ENCODE measurements at regions not wholly inside any gene's neighbourhood (a gene's known extent, or its start where the extent isn't known, plus 50 kb on each side); places are given as distances from the start of the nearest gene placed in this dataset.

DNA sequence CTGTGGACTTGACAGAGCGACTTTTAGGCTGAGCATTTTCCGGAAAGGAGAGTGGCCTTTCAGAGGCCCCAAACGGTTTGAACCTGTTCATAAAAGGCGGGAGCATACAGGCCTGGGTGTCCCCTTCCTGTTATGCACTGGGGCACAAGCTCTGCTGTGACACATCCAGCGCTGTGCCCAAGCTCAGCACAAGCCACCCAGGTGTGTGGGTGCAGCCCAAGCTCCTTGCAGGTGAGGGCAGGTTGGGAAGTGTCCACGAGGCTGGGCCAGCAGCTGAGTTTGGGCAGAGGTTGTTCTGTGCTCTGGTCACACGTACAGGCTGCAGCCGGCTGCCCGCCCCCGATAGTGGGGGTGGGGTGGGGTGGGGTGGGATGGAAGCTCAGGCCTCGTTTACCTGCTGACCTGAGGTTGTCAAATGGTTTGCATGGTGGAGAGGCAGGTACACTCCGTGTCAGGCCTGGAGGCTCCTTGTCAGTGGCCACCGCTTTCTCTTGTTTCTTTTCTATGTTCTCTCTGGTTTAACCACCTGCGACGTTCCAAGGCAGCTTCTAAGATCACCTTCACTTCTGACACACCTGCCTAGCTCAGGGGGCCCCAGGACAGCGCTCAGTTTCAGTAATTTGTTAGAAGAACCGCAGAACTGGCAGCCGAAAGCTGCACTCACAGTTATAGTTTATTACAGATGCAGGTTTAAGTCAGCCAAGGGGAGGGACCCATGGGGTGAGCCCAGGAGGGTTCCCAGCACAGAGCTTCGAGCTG, 194.7 kb upstream of the CIBAR2 start:
- H3K27ac ChIP-seq = no peak overlapping the region
- no peak for ATAC-seq (replicated peaks in 6 of 8)
- WGBS, 10 experiments = 0 to 84% (median 68%) methylated on average over 1 to 9 of the region's 19 CpGs; no CpG with 5 or more reads in 6 of the 10 experiments

DNA sequence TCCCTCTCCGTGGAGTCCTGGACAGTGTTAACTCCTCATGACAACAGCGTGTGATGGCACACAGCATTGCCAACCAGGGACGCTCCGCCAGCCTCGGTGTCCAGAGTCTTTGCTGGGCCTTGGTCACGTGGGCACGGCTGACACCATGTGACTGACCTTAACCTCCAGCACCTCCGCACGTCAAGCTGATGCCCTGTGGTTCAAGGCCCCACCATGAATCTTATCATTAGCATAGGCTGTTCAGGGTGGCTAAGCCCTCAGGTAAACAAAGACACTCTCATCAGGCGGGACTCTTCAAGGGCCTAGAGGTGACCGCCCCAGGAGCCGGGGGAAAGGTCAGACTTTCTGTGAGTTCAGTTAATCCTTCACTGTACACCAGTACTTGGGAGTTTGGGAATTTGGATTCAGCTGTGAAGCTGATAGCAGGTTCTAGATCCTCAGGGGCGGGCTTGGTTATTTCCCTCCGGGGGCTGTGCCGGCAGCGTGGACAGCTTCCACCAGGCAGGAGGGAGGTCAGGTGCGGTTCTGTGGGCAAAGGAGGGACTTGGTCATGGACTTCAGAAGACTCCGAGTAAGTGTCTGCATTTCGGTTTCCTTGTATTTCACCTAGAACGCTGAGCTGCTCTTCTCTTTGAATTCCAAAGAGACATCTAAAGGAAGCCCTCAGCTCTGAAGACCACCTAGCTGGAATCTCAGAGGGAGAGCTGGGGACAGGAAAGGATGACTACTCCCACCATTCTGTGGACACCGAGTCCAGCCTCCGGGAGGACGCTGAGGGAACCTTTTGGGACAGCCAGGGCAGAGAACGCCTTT, 195.5 kb upstream of the CIBAR2 start:
- Histone ChIP-seq H3K4me1 (replicated peaks in 1 of 2) (peaks cover 68% of the 10 kb centered on the region in 2 donors), H3K4me3 (no peak overlapping the region), H3K27ac (no peak overlapping the region)
- in situ Hi-C loops (cut with MboI; ENCODE audit: low pct_unique_long_range_greater_than_20kb in 2 of 9, low sequenced_read_pairs in 9 of 9, unreplicated experiment in 9 of 9) = no loop called here
- WGBS, 10 experiments = 73 to 98% (median 93%) methylated on average over 2 to 8 of the region's 24 CpGs; no CpG with 5 or more reads in 1 of the 10 experiments
- ATAC-seq (replicated peaks in 6 of 8) = no peak

More for the DNA sequence above, 194.7 kb upstream of the CIBAR2 start:
- Histone ChIP-seq H3K4me3 (no peak overlapping the region), H3K4me1 (replicated peaks in 1 of 2) (peaks cover 68% of the 10 kb centered on the region in 2 donors)
- in situ Hi-C loops (cut with MboI; ENCODE audit: low pct_unique_long_range_greater_than_20kb in 2 of 9, low sequenced_read_pairs in 9 of 9, unreplicated experiment in 9 of 9) = no loop called here

DNA sequence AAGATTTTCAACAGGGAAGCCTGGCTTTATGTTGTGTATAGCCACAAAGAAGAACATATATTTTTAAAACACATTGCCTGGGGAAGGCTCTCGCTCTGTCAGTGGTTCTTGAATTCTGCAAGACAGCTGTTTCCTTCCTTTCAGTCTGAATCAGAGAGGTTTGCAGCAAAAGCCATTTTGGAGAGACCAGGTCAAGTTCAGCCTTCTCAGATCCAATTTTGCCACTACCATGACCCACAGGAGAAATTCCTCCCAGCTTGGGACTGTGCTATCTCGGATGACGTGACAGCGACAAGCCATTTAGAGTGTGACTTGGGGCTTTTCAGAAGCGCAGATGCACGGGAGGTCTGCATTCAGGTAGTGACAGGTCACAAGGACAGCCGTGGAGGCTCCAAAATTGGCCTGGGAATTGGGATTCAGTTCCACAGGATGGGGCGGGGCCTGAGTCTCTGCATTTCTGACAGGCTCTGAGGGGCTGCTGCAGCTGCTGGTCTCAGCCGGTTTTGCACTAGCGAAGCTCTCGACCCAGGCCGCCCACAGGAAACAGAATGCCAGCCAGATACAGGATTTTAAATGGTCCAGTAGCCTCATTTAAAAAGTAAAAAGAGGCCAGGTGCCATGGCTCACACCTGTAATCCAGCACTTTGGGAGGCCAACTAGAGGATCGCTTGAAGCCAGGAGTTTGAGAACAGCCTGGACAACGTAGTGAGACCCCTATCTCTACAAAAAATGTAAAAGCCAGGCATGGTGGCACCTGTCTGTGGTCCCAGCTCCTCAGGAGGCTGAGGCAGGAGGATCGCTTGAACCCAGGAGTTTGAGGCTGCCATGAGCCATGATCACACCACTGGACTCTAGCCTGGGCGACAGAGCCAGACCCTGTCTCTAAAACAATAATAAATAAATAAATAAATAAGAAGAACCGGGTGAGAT, 196.6 kb upstream of the CIBAR2 start:
- WGBS, 10 experiments = 77 to 100% (median 88%) methylated on average over 1 to 13 of the region's 17 CpGs; no CpG with 5 or more reads in 1 of the 10 experiments
- ATAC-seq (replicated peaks in 6 of 8) = no peak

DNA sequence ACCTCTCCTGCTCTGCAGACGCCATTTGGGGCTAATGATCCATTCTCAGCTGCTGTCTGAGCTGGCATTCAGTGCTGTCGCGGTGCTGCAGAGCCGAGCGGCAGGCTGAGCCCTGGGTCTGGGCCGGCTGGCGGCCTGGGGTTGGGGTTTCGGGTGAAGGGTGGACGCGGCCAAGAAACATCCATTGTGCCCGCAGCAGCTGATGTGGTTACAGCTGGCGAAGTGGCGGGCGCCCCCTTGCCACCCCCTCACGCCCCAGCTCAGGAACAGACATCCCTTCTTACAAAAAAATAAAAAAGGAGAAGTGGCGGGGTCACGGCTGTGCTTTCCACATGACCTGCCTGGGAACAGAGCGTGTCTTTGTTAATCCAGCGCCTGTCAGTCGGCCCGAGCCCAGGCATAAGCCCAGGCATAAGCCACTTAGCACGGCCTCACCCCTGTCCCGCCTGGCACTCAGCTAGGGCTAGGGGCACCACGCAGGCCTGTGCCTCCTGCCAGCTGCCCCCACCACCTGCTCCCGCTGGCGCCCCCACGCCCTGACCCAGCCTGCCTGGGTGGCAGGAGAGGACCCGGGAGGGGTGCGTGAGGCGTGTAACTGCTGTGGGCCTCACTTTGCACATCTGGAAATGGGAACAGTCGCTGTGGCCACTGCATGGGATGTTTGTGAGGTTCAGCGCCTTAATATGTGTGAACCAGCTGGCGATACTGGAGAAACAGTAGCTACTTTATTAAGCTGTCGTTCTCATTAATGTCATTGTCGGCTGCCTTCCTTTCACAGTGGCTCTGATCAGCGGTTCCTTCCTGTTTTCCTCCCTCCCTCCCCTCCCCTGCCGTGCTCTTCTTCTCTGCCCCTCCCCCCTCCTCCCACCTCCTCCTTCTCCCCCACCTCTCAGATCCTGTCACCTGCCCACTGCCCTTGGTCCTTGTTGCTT, 197.7 kb upstream of the CIBAR2 start:
- WGBS, 10 experiments = 0 to 80% (median 32%) methylated on average over 1 to 9 of the region's 37 CpGs; no CpG with 5 or more reads in 5 of the 10 experiments
- no peak overlapping the region for H3K4me3 ChIP-seq
- H3K4me1 ChIP-seq (replicated peaks in 1 of 2) = peaks cover 77 to 78% of the 10 kb centered on the region in 2 donors
- H3K27ac ChIP-seq = peak overlapping the region; percentile 10 to 51
- in situ Hi-C loops (cut with MboI; ENCODE audit: low pct_unique_long_range_greater_than_20kb in 2 of 9, low sequenced_read_pairs in 9 of 9, unreplicated experiment in 9 of 9) = no loop called here
- ATAC-seq (replicated peaks in 6 of 8) = peak in 6 of 8 experiments; percentile 11 to 42 (median 34)

More for the DNA sequence above, 196.6 kb upstream of the CIBAR2 start:
- Histone ChIP-seq H3K4me1 (replicated peaks in 1 of 2) (peaks cover 68% of the 10 kb centered on the region in 2 donors), H3K27ac (no peak overlapping the region), H3K4me3 (no peak overlapping the region)
- in situ Hi-C loops (cut with MboI; ENCODE audit: low pct_unique_long_range_greater_than_20kb in 2 of 9, low sequenced_read_pairs in 9 of 9, unreplicated experiment in 9 of 9) = no loop called here

DNA sequence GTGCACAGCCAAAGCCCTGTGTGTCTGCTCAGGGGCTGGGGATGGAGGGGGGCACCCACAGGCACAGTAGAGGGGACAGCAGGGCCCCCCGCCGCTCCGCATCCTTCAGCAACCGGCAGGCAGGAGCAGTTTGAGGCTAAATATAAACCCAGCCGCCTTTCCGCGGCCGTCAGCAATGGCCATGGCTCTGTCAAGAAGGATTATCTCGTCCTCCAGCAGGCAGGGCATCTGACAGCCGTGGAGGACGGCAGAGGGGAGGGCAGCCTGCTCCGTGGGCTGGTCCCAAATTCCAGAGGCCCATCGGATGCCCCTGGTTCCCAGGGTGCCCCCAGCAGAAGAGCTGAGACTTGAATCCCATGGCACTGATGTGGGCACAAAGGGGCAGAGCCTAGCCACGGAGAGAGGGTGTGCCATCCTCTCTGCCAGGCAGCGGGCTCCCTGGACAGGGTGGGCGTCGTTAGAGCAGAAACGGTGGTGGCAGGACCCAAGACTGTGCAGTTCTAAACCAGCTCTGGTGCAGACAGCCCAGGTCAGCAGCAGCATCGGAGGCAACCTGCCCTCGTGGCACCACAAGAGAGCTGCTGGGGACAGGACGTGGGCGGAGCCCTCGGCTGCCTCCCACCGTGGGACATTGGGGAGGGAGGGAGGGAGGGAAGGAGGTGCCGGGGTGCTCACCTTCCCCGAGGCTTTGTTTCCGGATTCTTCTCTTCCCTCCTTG, 198.8 kb upstream of the CIBAR2 start:
- Histone ChIP-seq H3K4me3 (no peak overlapping the region), H3K4me1 (replicated peaks in 1 of 2) (peaks cover 79 to 85% of the 10 kb centered on the region in 2 donors), H3K27ac (peak overlapping the region; percentile 10 to 41)
- peak in 5 of 8 experiments; percentile 5 to 21 (median 6) for ATAC-seq (replicated peaks in 6 of 8)
- in situ Hi-C loops (cut with MboI; ENCODE audit: low pct_unique_long_range_greater_than_20kb in 2 of 9, low sequenced_read_pairs in 9 of 9, unreplicated experiment in 9 of 9) = no loop called here
- WGBS, 10 experiments = 65% methylated on average over 4 of the region's 27 CpGs; no CpG with 5 or more reads in 9 of the 10 experiments

DNA sequence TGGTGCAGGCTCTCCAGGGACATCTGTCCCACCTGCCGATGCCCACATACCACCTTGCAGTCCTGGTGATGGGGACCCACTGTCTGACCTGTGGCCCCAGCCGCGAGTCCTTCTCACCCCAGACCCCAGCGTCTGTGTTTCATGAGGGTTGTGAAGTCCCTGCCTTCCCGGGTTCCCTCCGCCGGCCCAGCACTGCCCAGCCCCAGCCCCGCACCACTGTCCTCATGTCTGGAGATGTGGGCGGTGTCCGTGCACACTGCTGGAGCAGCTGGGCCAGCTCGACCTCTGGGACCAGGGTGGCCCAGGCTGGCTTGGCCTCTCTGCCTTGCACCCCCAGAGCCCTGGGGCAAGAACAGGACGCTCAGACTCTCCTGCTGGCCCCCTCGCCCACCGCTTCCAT, 199.5 kb upstream of the CIBAR2 start:
- WGBS, 10 experiments = 100% methylated on average over 1 of the region's 14 CpGs; no CpG with 5 or more reads in 9 of the 10 experiments
- Histone ChIP-seq H3K27ac (no peak overlapping the region), H3K4me3 (no peak overlapping the region), H3K4me1 (replicated peaks in 1 of 2) (peaks cover 78 to 85% of the 10 kb centered on the region in 2 donors)
- in situ Hi-C loops (cut with MboI; ENCODE audit: low pct_unique_long_range_greater_than_20kb in 2 of 9, low sequenced_read_pairs in 9 of 9, unreplicated experiment in 9 of 9) = no loop called here
- no peak for ATAC-seq (replicated peaks in 6 of 8)

DNA sequence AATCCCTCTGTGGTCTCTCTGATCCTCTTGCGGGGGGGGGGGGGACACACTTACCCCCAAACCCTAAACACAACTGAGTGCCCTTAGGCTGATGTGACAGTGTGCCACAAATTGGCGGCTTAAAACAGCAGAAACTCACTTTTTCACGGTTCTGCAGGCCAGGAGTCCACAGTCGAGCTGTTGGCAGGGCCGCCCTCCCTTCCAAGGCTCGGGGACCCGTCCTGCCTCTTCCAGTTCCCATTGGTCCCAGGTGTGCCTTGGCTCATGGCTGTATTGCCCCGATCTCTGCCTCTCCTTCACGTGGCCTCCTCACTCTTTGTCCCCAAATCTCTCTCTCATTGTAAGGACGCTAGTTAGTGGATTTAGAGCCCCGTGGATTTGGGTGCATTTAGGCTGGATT, 199.9 kb upstream of the CIBAR2 start:
- WGBS, 10 experiments = 60 to 100% (median 70%) methylated on average over 1 to 9 of the region's 11 CpGs; no CpG with 5 or more reads in 4 of the 10 experiments
- peaks cover 83 to 88% of the 10 kb centered on the region in 2 donors for H3K4me1 ChIP-seq (replicated peaks in 1 of 2)
- H3K4me3 ChIP-seq = no peak overlapping the region
- ATAC-seq (replicated peaks in 6 of 8) = no peak
- in situ Hi-C loops (cut with MboI; ENCODE audit: low pct_unique_long_range_greater_than_20kb in 2 of 9, low sequenced_read_pairs in 9 of 9, unreplicated experiment in 9 of 9) = no loop called here
- peak overlapping the region in 1 of 2 donors; percentile 76 for H3K27ac ChIP-seq

DNA sequence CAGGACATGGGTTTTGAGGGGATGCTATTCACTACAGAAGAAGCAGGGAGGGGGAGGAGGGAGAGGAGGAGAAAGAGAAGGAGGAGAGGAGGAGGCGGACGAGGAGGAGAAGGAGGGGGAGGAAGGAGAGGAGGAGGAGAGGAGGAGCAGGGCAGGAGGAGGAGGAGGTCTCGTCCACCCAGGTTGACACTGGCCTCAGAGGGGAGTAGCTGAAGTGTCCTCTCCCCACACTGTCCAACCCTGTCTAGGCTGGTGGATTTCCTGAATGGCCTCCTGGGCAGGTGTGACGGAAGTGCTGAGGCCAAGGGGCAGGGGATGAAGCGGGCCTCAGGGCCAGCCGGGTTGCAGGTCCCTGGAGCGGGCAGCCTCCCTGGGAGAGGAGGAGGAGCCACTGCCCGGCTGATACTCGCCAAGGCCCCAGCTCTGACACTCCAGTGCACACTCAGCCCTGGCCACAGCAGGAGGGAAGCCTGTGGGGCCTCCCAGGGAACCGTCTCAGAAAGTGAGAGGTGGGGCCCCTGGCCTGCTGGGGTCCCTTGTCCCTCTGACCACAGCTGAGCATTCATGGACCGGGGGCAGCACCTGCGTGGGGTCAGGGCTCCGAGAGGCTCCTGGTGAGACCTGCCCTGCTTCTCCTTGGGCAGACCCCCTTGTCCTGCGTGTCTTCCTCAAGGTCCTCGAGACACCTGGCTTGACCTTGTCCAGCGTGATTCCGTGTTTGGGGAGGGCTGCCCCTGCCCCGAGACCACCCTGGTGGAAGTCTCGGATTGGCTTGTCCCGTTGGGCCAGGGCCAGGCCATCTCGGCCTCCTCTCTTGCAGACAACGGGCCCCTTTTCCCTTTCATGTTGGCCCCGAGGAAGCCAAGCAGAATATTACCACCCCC, 200.6 kb upstream of the CIBAR2 start:
- WGBS, 10 experiments = 7 to 73% methylated on average over 3 of the region's 23 CpGs; no CpG with 5 or more reads in 8 of the 10 experiments
- no peak overlapping the region for H3K4me3 ChIP-seq
- H3K27ac ChIP-seq = peak overlapping the region; percentile 68 to 76
- peak in 6 of 8 experiments; percentile 13 to 51 (median 34) for ATAC-seq (replicated peaks in 6 of 8)
- in situ Hi-C loops (cut with MboI; ENCODE audit: low pct_unique_long_range_greater_than_20kb in 2 of 9, low sequenced_read_pairs in 9 of 9, unreplicated experiment in 9 of 9) = no loop called here
- H3K4me1 ChIP-seq (replicated peaks in 1 of 2) = peaks cover 85 to 88% of the 10 kb centered on the region in 2 donors

DNA sequence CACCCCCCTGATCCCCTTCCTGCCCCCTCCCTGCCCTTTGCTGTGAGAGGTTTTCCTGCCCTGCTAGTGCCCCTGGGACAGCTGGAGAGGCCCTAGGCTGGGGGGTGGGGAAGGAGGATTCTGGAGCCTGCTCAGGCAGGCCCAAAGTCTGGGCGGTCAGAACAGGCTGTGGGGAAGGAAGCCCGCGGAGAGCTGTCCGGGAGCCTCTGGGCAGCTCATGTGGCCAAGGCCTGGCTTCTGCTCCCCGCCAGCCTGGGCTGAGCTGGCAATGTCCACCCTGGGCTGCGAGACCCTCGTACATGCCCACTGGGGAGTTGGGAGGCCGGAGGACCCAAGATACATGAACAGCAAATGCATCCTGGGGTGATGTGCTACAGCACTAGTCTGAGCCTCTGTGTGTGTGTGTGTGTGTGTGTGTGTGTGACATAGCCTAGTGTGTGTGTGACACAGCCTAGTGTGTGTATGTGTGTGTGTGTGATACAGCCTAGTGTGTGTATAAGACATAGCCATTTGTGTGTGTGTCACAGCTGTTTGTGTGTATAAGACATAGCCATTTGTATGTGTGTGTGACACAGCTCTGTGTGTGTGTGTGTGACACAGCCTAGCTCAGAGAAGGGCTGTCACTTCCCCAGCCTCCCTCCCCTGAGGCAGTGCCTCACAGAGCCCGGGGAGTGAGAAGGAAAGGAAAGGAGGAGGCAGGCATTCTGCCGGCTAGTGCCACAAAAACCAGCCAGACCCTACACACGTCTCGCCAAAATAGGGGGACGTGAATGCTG, 201.4 kb upstream of the CIBAR2 start:
- peak in 7 of 8 experiments; percentile 37 to 72 (median 69) for ATAC-seq (replicated peaks in 6 of 8)
- no peak overlapping the region for H3K4me3 ChIP-seq
- in situ Hi-C loops (cut with MboI; ENCODE audit: low pct_unique_long_range_greater_than_20kb in 2 of 9, low sequenced_read_pairs in 9 of 9, unreplicated experiment in 9 of 9) = no loop called here
- WGBS, 10 experiments = 0 to 67% (median 35%) methylated on average over 1 to 4 of the region's 13 CpGs; no CpG with 5 or more reads in 6 of the 10 experiments
- peak overlapping the region; percentile 68 to 76 for H3K27ac ChIP-seq
- H3K4me1 ChIP-seq (replicated peaks in 1 of 2) = peaks cover 78 to 81% of the 10 kb centered on the region in 2 donors

DNA sequence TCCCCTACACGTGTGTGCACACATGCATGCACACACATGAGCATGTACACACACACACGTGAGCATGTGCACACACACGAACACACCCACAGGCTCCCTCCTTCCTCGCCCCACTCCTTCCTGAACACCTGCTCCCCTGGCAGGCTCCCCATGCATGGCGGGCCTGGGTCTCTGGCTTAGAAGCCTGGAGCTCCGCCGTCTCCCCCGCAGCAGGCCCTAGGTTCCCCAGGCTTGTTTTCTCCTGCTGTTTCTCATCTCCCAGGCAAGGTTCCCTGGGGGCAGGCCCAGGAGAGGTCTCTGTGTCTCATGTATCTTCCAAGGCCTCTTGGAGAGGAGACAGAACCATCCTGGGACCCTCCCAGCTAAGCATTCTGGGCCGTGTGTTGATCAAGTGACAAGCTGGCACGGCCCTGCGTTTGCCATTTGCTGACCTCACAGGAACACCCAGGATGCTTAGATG, 202.3 kb upstream of the CIBAR2 start:
- Histone ChIP-seq H3K4me3 (no peak overlapping the region), H3K27ac (peak overlapping the region; percentile 68 to 76), H3K4me1 (replicated peaks in 1 of 2) (peaks cover 72 to 73% of the 10 kb centered on the region in 2 donors)
- no peak for ATAC-seq (replicated peaks in 6 of 8)
- 40 to 87% (median 67%) methylated on average over 1 to 8 of the region's 11 CpGs; no CpG with 5 or more reads in 4 of the 10 experiments for WGBS, 10 experiments
- in situ Hi-C loops (cut with MboI; ENCODE audit: low pct_unique_long_range_greater_than_20kb in 2 of 9, low sequenced_read_pairs in 9 of 9, unreplicated experiment in 9 of 9) = no loop called here

Measured in motor neuron (in vitro differentiated cells).